NB4 (cell line): ENCODE measurements at regions not wholly inside any gene's neighbourhood (a gene's known extent, or its start where the extent isn't known, plus 50 kb on each side); places are given as distances from the start of the nearest gene placed in this dataset.

ENCODE experiments used
- DNase-seq: peaks from one replicate; pipeline ENCODE4 v3.0.0; 2010; ENCODE audit warnings: low read depth
- H3K4me3 ChIP-seq: one replicate; pipeline ENCODE4 v1.5.1; 2011; ENCODE audit warnings: mild to moderate bottlenecking, low read depth, low read length, moderate library complexity
- MYC ChIP-seq: IDR thresholded peaks from 2 replicates; pipeline ENCODE4 v1.6.1; 2011; ENCODE audit warnings: low read depth, low read length
- POLR2A ChIP-seq: IDR thresholded peaks from 2 replicates; pipeline ENCODE4 v1.6.1; 2011; ENCODE audit warnings: mild to moderate bottlenecking; ENCODE audit not compliant: insufficient read length; ENCODE audit errors: extremely low read depth
- TF ChIP-seq, protein P1 (sequence below): IDR thresholded peaks from 2 replicates; pipeline ENCODE4 v1.6.1; 2011; ENCODE audit warnings: low read depth, low read length
- TF ChIP-seq, protein P2 (sequence below): IDR thresholded peaks from one replicate; pipeline ENCODE4 v1.5.1; 2012; ENCODE audit warnings: low read depth, low read length

DNA sequence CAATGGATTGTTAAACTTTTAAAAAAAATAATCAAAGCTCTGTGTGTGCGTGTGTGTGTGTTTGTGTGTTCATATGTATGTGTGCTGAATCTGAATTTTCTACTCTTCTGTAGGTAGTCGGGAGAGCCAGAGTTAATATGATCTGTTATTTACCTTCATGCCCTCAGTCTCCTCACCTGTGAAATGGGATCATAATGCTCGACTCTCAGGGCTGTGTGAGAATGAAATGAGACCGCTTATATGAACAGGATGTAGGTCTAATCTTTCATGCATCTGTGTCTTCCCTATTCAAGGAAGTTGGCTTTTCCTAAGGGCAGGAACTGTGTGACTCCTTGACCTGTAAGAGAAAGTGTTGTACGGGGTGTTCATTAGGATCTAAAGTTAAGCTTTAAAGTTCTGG, 182.2 kb downstream of the RPLP1 start:
- no peak overlapping the region for H3K4me3 ChIP-seq
- TF ChIP-seq, protein P1, sequence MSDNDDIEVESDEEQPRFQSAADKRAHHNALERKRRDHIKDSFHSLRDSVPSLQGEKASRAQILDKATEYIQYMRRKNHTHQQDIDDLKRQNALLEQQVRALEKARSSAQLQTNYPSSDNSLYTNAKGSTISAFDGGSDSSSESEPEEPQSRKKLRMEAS: no peak
- TF ChIP-seq, protein P2, sequence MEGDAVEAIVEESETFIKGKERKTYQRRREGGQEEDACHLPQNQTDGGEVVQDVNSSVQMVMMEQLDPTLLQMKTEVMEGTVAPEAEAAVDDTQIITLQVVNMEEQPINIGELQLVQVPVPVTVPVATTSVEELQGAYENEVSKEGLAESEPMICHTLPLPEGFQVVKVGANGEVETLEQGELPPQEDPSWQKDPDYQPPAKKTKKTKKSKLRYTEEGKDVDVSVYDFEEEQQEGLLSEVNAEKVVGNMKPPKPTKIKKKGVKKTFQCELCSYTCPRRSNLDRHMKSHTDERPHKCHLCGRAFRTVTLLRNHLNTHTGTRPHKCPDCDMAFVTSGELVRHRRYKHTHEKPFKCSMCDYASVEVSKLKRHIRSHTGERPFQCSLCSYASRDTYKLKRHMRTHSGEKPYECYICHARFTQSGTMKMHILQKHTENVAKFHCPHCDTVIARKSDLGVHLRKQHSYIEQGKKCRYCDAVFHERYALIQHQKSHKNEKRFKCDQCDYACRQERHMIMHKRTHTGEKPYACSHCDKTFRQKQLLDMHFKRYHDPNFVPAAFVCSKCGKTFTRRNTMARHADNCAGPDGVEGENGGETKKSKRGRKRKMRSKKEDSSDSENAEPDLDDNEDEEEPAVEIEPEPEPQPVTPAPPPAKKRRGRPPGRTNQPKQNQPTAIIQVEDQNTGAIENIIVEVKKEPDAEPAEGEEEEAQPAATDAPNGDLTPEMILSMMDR: no peak
- TF ChIP-seq MYC (no peak), POLR2A (no peak)
- DNase-seq: no peak

DNA sequence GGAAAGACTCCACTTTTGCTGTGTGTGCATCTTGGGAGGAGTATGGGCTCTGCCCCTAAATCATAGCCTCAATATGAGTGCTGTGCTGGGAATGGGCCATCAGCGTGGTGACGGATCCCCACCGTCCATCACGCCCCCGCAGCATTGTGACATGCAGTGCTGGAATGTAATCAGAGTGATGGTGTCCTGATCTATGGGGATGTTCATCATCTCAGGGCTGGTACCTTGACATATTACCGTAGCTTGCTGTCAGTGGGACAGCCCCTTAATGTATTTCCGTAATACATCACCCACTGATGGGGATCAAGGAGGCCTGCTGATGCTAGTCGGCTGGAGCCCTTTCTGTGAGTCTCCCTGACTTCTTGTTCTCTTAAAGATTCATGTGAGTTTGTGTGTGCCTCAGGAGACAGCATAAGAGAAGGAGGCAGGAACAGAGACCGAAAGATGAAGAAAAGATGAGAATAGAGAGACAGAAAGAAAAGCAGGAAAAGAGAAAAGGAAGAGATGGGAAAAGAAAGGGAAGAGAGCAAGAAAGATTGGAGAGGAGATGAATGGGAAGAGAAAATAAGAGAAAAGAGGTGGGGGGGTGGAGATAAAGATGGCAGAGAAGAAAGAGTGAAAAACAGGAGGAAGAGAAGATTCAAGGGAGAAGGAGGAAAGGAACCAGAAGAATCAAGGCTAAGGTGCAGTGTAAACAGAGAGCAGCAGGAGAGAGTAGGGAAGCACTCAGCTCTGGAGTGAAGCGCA, 183.7 kb downstream of the RPLP1 start:
- TF ChIP-seq MYC: no peak
- DNase-seq: no peak
- no peak overlapping the region for H3K4me3 ChIP-seq

DNA sequence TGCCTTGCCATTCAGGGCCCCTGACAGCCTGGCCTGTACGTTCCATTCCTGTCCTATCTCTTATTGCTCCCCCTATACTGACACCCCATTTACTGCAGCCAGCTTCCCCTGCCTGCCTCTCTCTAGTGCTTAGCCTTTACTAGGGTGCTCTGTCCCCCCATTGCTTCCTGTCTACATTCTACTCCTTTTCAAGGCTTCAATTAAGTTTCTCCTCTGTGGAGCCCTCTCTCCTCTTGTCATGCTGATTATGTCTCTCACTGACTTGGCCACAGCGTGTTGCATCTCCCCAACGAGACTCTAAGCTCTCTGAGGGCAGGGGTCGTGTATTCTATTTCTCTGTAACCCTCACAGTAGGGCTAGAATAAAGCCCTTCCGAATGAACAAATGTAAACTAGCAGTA, 185.2 kb downstream of the RPLP1 start:
- no peak overlapping the region for H3K4me3 ChIP-seq
- DNase-seq: no peak
- no peak for TF ChIP-seq MYC
- TF ChIP-seq, protein P1: no peak
- TF ChIP-seq, protein P2: no peak
- TF ChIP-seq POLR2A: no peak

DNA sequence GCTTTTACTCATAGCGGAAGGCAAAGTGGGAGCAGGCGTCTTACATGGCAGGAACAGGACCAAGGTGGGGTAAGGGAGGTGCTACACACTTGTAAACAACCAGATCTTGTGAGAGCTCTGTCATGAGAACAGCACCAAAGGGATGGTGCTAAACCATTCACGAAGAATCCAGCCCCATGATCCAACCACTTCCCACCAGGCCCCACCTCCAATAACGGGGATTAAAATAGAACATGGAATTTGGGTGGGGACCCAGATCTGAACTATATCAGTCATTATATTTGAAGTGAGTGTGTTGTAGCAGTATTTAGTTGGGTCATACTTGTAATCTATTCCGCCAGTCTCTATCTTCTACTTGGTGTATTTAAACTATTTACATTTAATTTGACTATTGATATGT, 190.9 kb downstream of the RPLP1 start:
- TF ChIP-seq, protein P2: no peak
- TF ChIP-seq, protein P1: no peak
- no peak for TF ChIP-seq POLR2A
- DNase-seq: no peak
- no peak overlapping the region for H3K4me3 ChIP-seq

DNA sequence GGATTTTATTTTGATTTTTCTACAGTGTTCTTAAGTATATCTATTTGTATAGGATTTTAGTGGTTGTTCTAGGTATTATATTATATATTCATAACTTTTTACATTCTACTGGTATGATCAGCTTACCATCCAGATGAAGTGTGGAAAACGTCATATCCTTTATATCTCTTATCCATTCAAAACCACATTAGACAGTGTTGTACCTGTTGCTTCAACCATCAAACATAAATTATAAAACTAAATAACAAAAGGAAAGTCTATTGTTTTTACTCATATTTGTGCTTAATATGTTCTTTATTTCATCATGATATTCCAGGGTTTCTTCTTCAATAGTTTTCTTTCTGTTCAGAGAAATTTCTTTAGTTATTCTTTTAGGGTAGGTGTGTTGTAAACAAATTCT, 191.4 kb downstream of the RPLP1 start:
- H3K4me3 ChIP-seq: no peak overlapping the region
- no peak for DNase-seq
- TF ChIP-seq, protein P2: no peak
- TF ChIP-seq POLR2A (no peak), MYC (no peak)
- TF ChIP-seq, protein P1: no peak

DNA sequence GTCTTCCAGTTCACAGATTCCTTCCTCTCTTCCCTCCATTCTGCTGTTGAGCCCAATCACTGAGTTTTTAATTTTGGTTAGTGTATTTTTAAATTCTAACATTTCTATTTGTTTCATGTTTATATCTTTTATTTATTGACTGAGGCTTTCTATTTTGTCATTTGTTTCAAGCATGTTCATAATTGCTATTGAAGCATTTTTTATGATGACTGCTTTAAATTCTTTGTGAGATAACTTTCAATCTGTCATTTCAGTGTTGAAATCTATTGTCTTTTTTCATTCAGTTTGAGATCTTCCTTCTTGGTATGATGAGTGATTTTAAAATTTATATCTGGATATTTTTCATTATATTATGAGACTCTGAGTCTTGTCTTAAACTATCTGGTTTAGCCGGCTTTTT, 192.3 kb downstream of the RPLP1 start:
- DNase-seq: no peak
- H3K4me3 ChIP-seq: no peak overlapping the region
- no peak for TF ChIP-seq MYC

DNA sequence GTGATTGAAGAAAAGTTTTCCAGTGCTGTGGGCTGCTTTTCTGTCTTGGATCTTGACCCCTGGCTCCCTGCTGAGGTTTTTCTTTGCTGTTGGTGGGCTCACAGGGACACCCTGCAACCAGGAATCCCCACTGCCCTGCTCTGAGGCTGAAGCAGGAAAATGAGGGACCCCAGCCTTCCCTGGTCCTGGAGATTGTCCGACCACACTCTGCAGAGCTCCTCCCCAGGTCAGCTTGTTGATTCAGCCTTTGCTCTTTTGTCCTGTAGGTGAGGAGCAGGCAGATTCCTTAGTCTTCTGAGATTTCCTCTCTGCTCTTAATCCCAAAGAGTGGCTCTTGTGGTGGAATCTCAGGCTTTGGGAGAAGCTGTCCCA, 194.5 kb downstream of the RPLP1 start:
- no peak for DNase-seq
- H3K4me3 ChIP-seq: no peak overlapping the region
- no peak for TF ChIP-seq MYC
- TF ChIP-seq, protein P1: no peak
- no peak for TF ChIP-seq POLR2A
- TF ChIP-seq, protein P2: no peak
